SK-N-SH treated with all-trans-retinoic acid at 6 μM for 48 hours (cell line): ENCODE measurements at regions not wholly inside any gene's neighbourhood (a gene's known extent, or its start where the extent isn't known, plus 50 kb on each side); places are given as distances from the start of the nearest gene placed in this dataset.

Experiments used
- BACH2 ChIP-seq: fragments of 250-450 bp; sonication (Bioruptor Pico); IDR thresholded peaks from 2 replicates; pipeline ENCODE4 v1.9.0; 2021; ENCODE audit warnings: mild to moderate bottlenecking, borderline replicate concordance
- CREB5 ChIP-seq: fragments of 250-450 bp; sonication (Bioruptor Pico); IDR thresholded peaks from 2 replicates; pipeline ENCODE4 v1.5.1; 2020; ENCODE audit warnings: low read depth, mild to moderate bottlenecking, moderate library complexity
- ESRRG ChIP-seq: fragments of 250-450 bp; sonication (Bioruptor Pico); IDR thresholded peaks from 2 replicates; pipeline ENCODE4 v1.6.1; 2021; ENCODE audit warnings: mild to moderate bottlenecking
- PATZ1 ChIP-seq: fragments of 250-450 bp; sonication (Bioruptor Pico); IDR thresholded peaks from 2 replicates; pipeline ENCODE4 v1.8.0; 2020; ENCODE audit warnings: mild to moderate bottlenecking, moderate library complexity, borderline replicate concordance
- PPARA ChIP-seq: fragments of 250-450 bp; sonication (Bioruptor Pico); IDR thresholded peaks from 2 replicates; pipeline ENCODE4 v1.5.0; 2020; ENCODE audit warnings: mild to moderate bottlenecking, borderline replicate concordance
- SNAI2 ChIP-seq: fragments of 250-450 bp; sonication (Bioruptor Pico); IDR thresholded peaks from 2 replicates; pipeline ENCODE4 v1.5.0; 2020; ENCODE audit warnings: mild to moderate bottlenecking, moderate library complexity
- ZFP3 ChIP-seq: fragments of 250-450 bp; sonication (Bioruptor Pico); IDR thresholded peaks from 2 replicates; pipeline ENCODE4 v1.5.0; 2020; ENCODE audit warnings: mild to moderate bottlenecking, moderate library complexity
- ZFP30 ChIP-seq: fragments of 450-650 bp; formaldehyde crosslinking; IDR thresholded peaks from 2 replicates; pipeline ENCODE4 v1.5.0; 2022; ENCODE audit warnings: mild to moderate bottlenecking, moderate library complexity
- ZNF8 ChIP-seq: fragments of 450-650 bp; formaldehyde crosslinking; IDR thresholded peaks from 2 replicates; pipeline ENCODE4 v1.5.0; 2020; ENCODE audit warnings: mild to moderate bottlenecking, moderate library complexity

GRCh38 chr9:2459756-2460155 lies 161.8 kb upstream of the VLDLR start:
- TF ChIP-seq SNAI2 (CRISPR knock-in tag), result no peak
- TF ChIP-seq ZNF8, result no peak
- no peak for TF ChIP-seq PATZ1
- no peak for TF ChIP-seq ZFP3 (CRISPR knock-in tag)
- TF ChIP-seq CREB5 (CRISPR knock-in tag), result no peak
- TF ChIP-seq ZFP30, result no peak
- TF ChIP-seq ESRRG, result no peak
- TF ChIP-seq PPARA (CRISPR knock-in tag), result no peak
- no peak for TF ChIP-seq BACH2 (CRISPR knock-in tag)
